ENCODE measurements at regions not wholly inside any gene's neighbourhood (a gene's known extent, or its start where the extent isn't known, plus 50 kb on each side); places are given as distances from the start of the nearest gene placed in this dataset.

DNA sequence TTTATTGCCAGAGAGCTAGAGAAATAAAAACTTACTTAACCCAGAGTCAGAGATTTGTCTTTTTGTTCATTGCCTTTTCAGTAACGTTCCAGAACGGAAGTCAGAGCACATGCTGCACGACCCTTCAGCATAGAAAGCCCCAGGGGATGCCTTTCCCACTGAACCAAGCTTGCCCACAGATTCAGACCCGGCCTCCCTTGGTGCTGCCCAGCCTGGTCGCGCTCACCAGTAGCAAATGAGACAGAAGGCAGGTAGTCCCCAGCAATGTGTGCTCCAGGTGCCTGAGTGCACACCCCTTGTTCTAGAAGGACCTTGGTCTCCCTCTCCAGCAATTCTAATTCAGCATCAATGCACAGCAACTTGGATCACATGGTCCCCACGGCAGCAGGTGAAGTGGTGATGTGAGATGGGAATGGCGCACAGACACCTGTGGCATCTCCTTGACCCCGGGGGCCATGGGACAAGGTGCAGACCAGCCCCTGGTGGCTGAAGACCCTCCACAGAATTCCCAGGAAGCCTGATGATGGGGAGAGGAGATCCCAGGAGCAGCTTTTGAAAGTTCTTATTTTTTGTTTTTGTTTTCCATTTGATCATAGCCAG is 91.8 kb upstream of the IQSEC1 start:
- TF ChIP-seq, protein P1, sequence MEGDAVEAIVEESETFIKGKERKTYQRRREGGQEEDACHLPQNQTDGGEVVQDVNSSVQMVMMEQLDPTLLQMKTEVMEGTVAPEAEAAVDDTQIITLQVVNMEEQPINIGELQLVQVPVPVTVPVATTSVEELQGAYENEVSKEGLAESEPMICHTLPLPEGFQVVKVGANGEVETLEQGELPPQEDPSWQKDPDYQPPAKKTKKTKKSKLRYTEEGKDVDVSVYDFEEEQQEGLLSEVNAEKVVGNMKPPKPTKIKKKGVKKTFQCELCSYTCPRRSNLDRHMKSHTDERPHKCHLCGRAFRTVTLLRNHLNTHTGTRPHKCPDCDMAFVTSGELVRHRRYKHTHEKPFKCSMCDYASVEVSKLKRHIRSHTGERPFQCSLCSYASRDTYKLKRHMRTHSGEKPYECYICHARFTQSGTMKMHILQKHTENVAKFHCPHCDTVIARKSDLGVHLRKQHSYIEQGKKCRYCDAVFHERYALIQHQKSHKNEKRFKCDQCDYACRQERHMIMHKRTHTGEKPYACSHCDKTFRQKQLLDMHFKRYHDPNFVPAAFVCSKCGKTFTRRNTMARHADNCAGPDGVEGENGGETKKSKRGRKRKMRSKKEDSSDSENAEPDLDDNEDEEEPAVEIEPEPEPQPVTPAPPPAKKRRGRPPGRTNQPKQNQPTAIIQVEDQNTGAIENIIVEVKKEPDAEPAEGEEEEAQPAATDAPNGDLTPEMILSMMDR (IDR thresholded peaks at IDR 0.05; ENCODE audit: low read length): no peak
- TF ChIP-seq EZH2phosphoT487 (IDR thresholded peaks at IDR 0.05; ENCODE audit: low read length) (no peak), EZH2 (optimal IDR thresholded peaks at IDR 0.05; ENCODE audit: low read depth, low read length) (no peak)
- Histone ChIP-seq H3K9ac (ENCODE audit: low read length) (no peak overlapping the region), H3K9me2 (replicated peaks; ENCODE audit: insufficient read depth, low read length) (no peaks in the 10 kb centered on the region), H3K9me3 (replicated peaks; ENCODE audit: insufficient read depth, low read length) (no peaks in the 10 kb centered on the region), H3K79me2 (ENCODE audit: low read length) (no peaks in the 10 kb centered on the region), H2AFZ (ENCODE audit: low read length) (no peak overlapping the region), H3K4me2 (ENCODE audit: low read depth, low read length) (no peak overlapping the region), H3K4me3 (ENCODE audit: low read length) (no peak overlapping the region), H3F3A (ENCODE audit: insufficient read depth, low read length) (no peaks in the 10 kb centered on the region), H3K4me1 (ENCODE audit: low read length) (no peaks in the 10 kb centered on the region), H3K27ac (ENCODE audit: low read length) (no peak overlapping the region), H3K36me3 (replicated peaks; ENCODE audit: insufficient read depth, low read length) (no peaks in the 10 kb centered on the region), H4K20me1 (ENCODE audit: insufficient read depth, low read length) (no peaks in the 10 kb centered on the region), H3K27me3 (replicated peaks; ENCODE audit: insufficient read depth, low read length) (no peaks in the 10 kb centered on the region)
- no peak for DNase-seq

DNA sequence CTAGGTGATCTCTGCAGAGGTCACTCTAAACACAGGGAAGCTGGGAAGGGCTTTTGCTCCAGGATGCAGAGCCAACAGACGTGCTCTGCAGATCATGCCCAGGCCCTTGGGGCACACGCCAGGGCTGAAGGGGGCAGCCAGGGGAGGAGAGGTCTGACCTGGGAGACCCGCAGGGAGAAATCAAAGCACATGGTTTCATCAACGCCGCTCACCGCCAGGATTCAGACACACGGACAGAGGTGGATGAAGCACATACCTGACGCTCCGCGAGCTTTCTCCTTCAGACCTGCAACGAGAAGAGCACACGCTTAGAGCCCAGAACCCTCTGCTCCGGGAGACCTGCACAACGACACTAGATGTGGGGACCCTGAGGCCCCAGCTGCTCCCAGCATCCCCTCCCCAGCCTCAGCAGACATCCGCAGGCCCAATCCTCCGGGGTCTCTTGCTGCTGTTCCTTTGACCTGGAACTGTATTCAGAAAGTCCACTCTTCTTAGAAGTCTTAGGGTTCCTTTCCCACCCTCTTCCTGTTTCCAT is 90.7 kb upstream of the IQSEC1 start:
- Histone ChIP-seq H3K9me2 (replicated peaks; ENCODE audit: insufficient read depth, low read length) (no peaks in the 10 kb centered on the region), H3K27ac (ENCODE audit: low read length) (no peak overlapping the region), H3K4me3 (ENCODE audit: low read length) (no peak overlapping the region), H3K36me3 (replicated peaks; ENCODE audit: insufficient read depth, low read length) (no peaks in the 10 kb centered on the region), H3K9me3 (replicated peaks; ENCODE audit: insufficient read depth, low read length) (no peaks in the 10 kb centered on the region), H3F3A (ENCODE audit: insufficient read depth, low read length) (no peaks in the 10 kb centered on the region), H3K79me2 (ENCODE audit: low read length) (no peaks in the 10 kb centered on the region), H2AFZ (ENCODE audit: low read length) (no peak overlapping the region), H3K4me1 (ENCODE audit: low read length) (no peaks in the 10 kb centered on the region), H3K27me3 (replicated peaks; ENCODE audit: insufficient read depth, low read length) (no peaks in the 10 kb centered on the region), H3K9ac (ENCODE audit: low read length) (no peak overlapping the region), H3K4me2 (ENCODE audit: low read depth, low read length) (no peak overlapping the region), H4K20me1 (ENCODE audit: insufficient read depth, low read length) (no peaks in the 10 kb centered on the region)
- TF ChIP-seq EZH2 (optimal IDR thresholded peaks at IDR 0.05; ENCODE audit: low read depth, low read length) (no peak), EZH2phosphoT487 (IDR thresholded peaks at IDR 0.05; ENCODE audit: low read length) (no peak)
- TF ChIP-seq, protein P1 (IDR thresholded peaks at IDR 0.05; ENCODE audit: low read length): no peak
- DNase-seq: no peak

DNA sequence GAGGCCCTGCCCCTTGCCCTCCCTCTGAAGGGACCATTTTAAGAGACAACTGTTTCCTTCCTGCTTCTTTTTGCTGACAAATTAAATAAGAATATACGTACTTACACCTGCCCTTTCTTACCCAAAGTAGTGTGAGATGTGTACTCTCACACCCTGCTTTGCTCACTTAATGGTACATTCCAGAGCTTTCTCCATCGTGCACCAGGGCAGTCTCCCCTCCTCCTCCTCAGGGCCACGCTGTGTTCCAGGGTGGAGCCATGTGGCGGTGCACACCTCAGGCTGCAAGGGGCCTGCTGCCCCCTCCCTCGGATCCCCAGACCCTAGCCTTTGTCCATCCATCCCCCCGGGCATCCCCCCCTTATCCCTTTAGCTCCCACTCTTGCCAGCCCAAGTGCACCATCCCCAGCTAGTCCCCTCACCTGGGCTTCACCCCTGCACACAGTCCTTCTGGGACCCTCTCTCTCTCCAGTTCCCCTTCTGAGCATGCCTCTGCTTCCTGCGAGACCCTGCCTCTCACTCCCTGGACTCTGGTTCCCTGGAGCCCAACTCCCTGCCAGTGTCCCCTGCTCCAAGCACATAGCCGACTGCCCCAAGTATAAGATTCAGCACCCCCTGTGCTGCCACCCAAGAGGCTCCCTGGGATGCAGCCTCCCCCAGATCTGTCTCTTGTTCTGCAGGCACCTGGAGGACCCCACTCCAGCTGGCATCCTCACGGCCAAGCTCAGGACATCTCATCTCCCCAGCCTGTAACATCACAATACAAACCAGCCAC is 89.5 kb upstream of the IQSEC1 start:
- no peak overlapping the region for H3K9ac ChIP-seq (ENCODE audit: low read length)
- H4K20me1 ChIP-seq (ENCODE audit: insufficient read depth, low read length): no peaks in the 10 kb centered on the region
- no peak overlapping the region for H3K4me2 ChIP-seq (ENCODE audit: low read depth, low read length)
- no peaks in the 10 kb centered on the region for H3F3A ChIP-seq (ENCODE audit: insufficient read depth, low read length)
- no peaks in the 10 kb centered on the region for H3K79me2 ChIP-seq (ENCODE audit: low read length)
- TF ChIP-seq, protein P1 (IDR thresholded peaks at IDR 0.05; ENCODE audit: low read length): no peak
- TF ChIP-seq EZH2phosphoT487 (IDR thresholded peaks at IDR 0.05; ENCODE audit: low read length) (no peak), EZH2 (optimal IDR thresholded peaks at IDR 0.05; ENCODE audit: low read depth, low read length) (no peak)
- H3K36me3 ChIP-seq (replicated peaks; ENCODE audit: insufficient read depth, low read length): no peaks in the 10 kb centered on the region
- H3K27me3 ChIP-seq (replicated peaks; ENCODE audit: insufficient read depth, low read length): no peaks in the 10 kb centered on the region
- no peak overlapping the region for H3K4me3 ChIP-seq (ENCODE audit: low read length)
- no peaks in the 10 kb centered on the region for H3K4me1 ChIP-seq (ENCODE audit: low read length)
- no peaks in the 10 kb centered on the region for H3K9me2 ChIP-seq (replicated peaks; ENCODE audit: insufficient read depth, low read length)
- no peak for DNase-seq
- no peaks in the 10 kb centered on the region for H3K9me3 ChIP-seq (replicated peaks; ENCODE audit: insufficient read depth, low read length)
- no peak overlapping the region for H2AFZ ChIP-seq (ENCODE audit: low read length)
- H3K27ac ChIP-seq (ENCODE audit: low read length): no peak overlapping the region
